HG03066 (cell line): ENCODE measurements at regions not wholly inside any gene's neighbourhood (a gene's known extent, or its start where the extent isn't known, plus 50 kb on each side); places are given as distances from the start of the nearest gene placed in this dataset.
"Not testable (repeated sequence)": the region's sequence is repeated elsewhere in the genome, so short reads cannot be mapped to it uniquely, and the experiment has no call there.

ENCODE experiments used
- ATAC-seq: cut with Tn5 transposase; IDR thresholded peaks from one replicate; pipeline ENCODE4 v1.9.1; 2021; ENCODE audit warnings: low read depth; ENCODE audit not compliant: unreplicated experiment

- no peak for ATAC-seq
Observed at GRCh38 chr1:70812442-70813109, 235.0 kb downstream of the PTGER3 start.

GRCh38 chr1:70818401-70818800, 229.2 kb downstream of the PTGER3 start:
- ATAC-seq: no peak

GRCh38 chr1:70819231-70819630, 228.4 kb downstream of the PTGER3 start:
- ATAC-seq: no peak

GRCh38 chr1:70819785-70820184, 227.8 kb downstream of the PTGER3 start:
- ATAC-seq: no peak

GRCh38 chr1:70820396-70820795, 227.2 kb downstream of the PTGER3 start:
- ATAC-seq: no peak

GRCh38 chr1:70820995-70821394, 226.6 kb downstream of the PTGER3 start:
- no peak for ATAC-seq

- ATAC-seq: no peak
Observed at GRCh38 chr1:70826428-70826827, 221.2 kb downstream of the PTGER3 start.

GRCh38 chr1:70827030-70827429, 220.6 kb downstream of the PTGER3 start:
- no peak for ATAC-seq

GRCh38 chr1:70828177-70828576, 219.4 kb downstream of the PTGER3 start:
- no peak for ATAC-seq

GRCh38 chr1:70834365-70834764, 213.3 kb downstream of the PTGER3 start:
- ATAC-seq: not testable (repeated sequence)

- ATAC-seq: no peak
Observed at GRCh38 chr1:70836456-70836855, 211.2 kb downstream of the PTGER3 start.

- ATAC-seq: no peak
Observed at GRCh38 chr1:70840260-70840953, 207.2 kb downstream of the PTGER3 start.

- ATAC-seq: no peak
Observed at GRCh38 chr1:70842562-70842961, 205.1 kb downstream of the PTGER3 start.

- no peak for ATAC-seq
Observed at GRCh38 chr1:70843452-70843851, 204.2 kb downstream of the PTGER3 start.

- no peak for ATAC-seq
Observed at GRCh38 chr1:70847013-70847412, 200.6 kb downstream of the PTGER3 start.

- ATAC-seq: no peak
Observed at GRCh38 chr1:70855203-70855602, 192.4 kb downstream of the PTGER3 start.

GRCh38 chr1:70856201-70856600, 191.4 kb downstream of the PTGER3 start:
- no peak for ATAC-seq

- no peak for ATAC-seq
Observed at GRCh38 chr1:70863239-70863638, 184.4 kb downstream of the PTGER3 start.

GRCh38 chr1:70864302-70864701, 183.3 kb downstream of the PTGER3 start:
- ATAC-seq: no peak

GRCh38 chr1:70866542-70867264, 180.9 kb downstream of the PTGER3 start:
- no peak for ATAC-seq

- no peak for ATAC-seq
Observed at GRCh38 chr1:70871790-70872189, 175.8 kb downstream of the PTGER3 start.

GRCh38 chr1:70874063-70874462, 173.6 kb downstream of the PTGER3 start:
- no peak for ATAC-seq
